ENCODE measurements at regions not wholly inside any gene's neighbourhood (a gene's known extent, or its start where the extent isn't known, plus 50 kb on each side); places are given as distances from the start of the nearest gene placed in this dataset.

DNA sequence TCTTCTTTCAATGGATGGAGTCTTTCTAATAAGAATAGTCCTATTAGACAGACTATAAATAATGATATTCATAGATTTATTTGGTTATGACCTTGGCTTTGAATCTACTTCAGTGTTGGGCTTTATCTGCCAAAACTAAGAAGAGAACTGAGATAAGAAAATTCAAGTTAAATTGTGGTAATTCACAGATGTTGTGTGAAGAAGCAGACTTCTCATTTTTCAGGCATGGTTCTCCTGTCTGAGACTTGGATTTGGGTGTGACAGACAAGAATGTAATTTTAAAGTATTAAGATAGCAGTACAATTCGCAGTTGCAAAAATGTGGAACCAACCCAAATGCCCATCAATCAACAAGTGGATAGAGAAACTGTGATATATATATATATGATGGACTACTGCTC lies 124.7 kb downstream of the QPCT start:
- TF ChIP-seq, protein P1, sequence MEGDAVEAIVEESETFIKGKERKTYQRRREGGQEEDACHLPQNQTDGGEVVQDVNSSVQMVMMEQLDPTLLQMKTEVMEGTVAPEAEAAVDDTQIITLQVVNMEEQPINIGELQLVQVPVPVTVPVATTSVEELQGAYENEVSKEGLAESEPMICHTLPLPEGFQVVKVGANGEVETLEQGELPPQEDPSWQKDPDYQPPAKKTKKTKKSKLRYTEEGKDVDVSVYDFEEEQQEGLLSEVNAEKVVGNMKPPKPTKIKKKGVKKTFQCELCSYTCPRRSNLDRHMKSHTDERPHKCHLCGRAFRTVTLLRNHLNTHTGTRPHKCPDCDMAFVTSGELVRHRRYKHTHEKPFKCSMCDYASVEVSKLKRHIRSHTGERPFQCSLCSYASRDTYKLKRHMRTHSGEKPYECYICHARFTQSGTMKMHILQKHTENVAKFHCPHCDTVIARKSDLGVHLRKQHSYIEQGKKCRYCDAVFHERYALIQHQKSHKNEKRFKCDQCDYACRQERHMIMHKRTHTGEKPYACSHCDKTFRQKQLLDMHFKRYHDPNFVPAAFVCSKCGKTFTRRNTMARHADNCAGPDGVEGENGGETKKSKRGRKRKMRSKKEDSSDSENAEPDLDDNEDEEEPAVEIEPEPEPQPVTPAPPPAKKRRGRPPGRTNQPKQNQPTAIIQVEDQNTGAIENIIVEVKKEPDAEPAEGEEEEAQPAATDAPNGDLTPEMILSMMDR (conservative IDR thresholded peaks at IDR 0.05; ENCODE audit: low read depth, low read length): no peak
- no peak for TF ChIP-seq EZH2phosphoT487 (IDR thresholded peaks at IDR 0.05; ENCODE audit: borderline replicate concordance, low read length)
